Prostate gland (tissue), 2 donors: ENCODE measurements at regions not wholly inside any gene's neighbourhood (a gene's known extent, or its start where the extent isn't known, plus 50 kb on each side); places are given as distances from the start of the nearest gene placed in this dataset.
"Not testable (repeated sequence)": the region's sequence is repeated elsewhere in the genome, so short reads cannot be mapped to it uniquely, and the experiment has no call there.

Experiments
- DNase-seq: peaks from one replicate; pipeline ENCODE4 v3.0.0-alpha.2; 2019; ENCODE audit warnings: low spot score
- H3K27ac ChIP-seq, 2 donors: fragments of 200-600 bp; sonication (generic); 2 replicates each; pipeline ENCODE4 v1.5.1; 2017 to 2019
- H3K27me3 ChIP-seq: fragments of 200-600 bp; sonication (generic); replicated peaks from 2 replicates; pipeline ENCODE4 v1.5.1; 2019; ENCODE audit not compliant: insufficient read depth
- H3K36me3 ChIP-seq, 2 donors: fragments of 200-600 bp; sonication (generic); 1 replicate in 1 of 2; 2 replicates in 1 of 2; pipeline versions ENCODE4 v1.5.1 to v1.8.1; 2017 to 2019
- H3K4me1 ChIP-seq: fragments of 200-600 bp; sonication (generic); replicated peaks from 2 replicates; pipeline ENCODE4 v1.5.1; 2019
- H3K4me3 ChIP-seq, 2 donors: fragments of 200-600 bp; sonication (generic); 2 replicates each; pipeline ENCODE4 v1.5.1; 2017 to 2019
- H3K9me3 ChIP-seq: fragments of 200-600 bp; sonication (generic); 2 replicates; pipeline ENCODE4 v1.5.1; 2017
- POLR2A ChIP-seq: fragments of 450-650 bp; IDR thresholded peaks from one replicate; pipeline ENCODE4 v1.6.1; 2016; ENCODE audit warnings: antibody characterized with exemption, mild to moderate bottlenecking
- POLR2AphosphoS5 ChIP-seq: sonication (generic); formaldehyde crosslinking; IDR thresholded peaks from one replicate; pipeline ENCODE4 v1.6.1; 2017; ENCODE audit warnings: antibody characterized with exemption
- WGBS: methylation state at CpG from one replicate; pipeline ENCODE4 v1.1.5; 2018; 5-methylcytosine and 5-hydroxymethylcytosine counted together
- intact Hi-C: fragments of 100-400 bp; cut with DNase I; formaldehyde crosslinking; loops from one replicate; pipeline ENCODE4 v1.14.2; 2022
- TF ChIP-seq, protein P1 (sequence below), 4 experiments: fragments of 200-600 bp in 2 of 4; fragments of 450-650 bp in 2 of 4; sonication (generic) in 2 of 4; IDR thresholded peaks; 1 replicate in 3 of 4; 2 replicates in 1 of 4; pipeline ENCODE4 v1.5.1; 2016 to 2019; ENCODE audit warnings: antibody characterized with exemption in 4 of 4, mild to moderate bottlenecking in 2 of 4, moderate library complexity in 2 of 4

DNA sequence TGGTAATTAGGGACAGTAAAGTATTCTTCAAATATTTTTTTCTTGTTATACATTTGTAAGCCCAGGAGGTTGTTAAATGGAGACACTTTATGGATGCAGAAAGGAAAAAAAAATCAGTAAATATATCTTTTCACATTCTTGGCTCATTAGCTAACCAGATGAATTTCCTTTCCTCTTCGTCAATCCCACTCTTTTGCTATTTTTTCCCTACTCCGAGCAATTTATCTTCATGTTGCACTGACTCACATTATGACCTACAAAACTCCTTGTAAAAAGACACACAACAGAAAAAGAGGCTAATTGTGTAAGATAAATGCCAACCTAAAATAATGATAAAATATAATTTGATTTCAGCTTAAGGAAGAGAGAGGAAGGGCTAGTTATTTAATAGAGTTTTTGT lies 472.9 kb upstream of the ZNF337 start:
- no peaks in the 10 kb centered on the region for H3K27me3 ChIP-seq
- H3K27ac ChIP-seq, result no peak overlapping the region
- H3K4me3 ChIP-seq, result no peak overlapping the region
- H3K36me3 ChIP-seq, result no peaks in the 10 kb centered on the region
- TF ChIP-seq, protein P1, sequence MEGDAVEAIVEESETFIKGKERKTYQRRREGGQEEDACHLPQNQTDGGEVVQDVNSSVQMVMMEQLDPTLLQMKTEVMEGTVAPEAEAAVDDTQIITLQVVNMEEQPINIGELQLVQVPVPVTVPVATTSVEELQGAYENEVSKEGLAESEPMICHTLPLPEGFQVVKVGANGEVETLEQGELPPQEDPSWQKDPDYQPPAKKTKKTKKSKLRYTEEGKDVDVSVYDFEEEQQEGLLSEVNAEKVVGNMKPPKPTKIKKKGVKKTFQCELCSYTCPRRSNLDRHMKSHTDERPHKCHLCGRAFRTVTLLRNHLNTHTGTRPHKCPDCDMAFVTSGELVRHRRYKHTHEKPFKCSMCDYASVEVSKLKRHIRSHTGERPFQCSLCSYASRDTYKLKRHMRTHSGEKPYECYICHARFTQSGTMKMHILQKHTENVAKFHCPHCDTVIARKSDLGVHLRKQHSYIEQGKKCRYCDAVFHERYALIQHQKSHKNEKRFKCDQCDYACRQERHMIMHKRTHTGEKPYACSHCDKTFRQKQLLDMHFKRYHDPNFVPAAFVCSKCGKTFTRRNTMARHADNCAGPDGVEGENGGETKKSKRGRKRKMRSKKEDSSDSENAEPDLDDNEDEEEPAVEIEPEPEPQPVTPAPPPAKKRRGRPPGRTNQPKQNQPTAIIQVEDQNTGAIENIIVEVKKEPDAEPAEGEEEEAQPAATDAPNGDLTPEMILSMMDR (IDR thresholded peaks at IDR 0.05), result no peak
- TF ChIP-seq POLR2AphosphoS5, result no peak
- TF ChIP-seq POLR2A, result no peak
- whole genome bisulfite sequencing, result 63% methylated on average over 2 of the region's 2 CpGs
- no peaks in the 10 kb centered on the region for H3K9me3 ChIP-seq
- DNase-seq, result no peak
- H3K4me1 ChIP-seq, result no peaks in the 10 kb centered on the region
- intact Hi-C loops, result no loop called here

GRCh38 chr20:26167499-26167898 lies 470.8 kb upstream of the ZNF337 start:
- no peak overlapping the region for H3K4me3 ChIP-seq
- no peaks in the 10 kb centered on the region for H3K27me3 ChIP-seq
- TF ChIP-seq POLR2AphosphoS5 (no peak), POLR2A (no peak)
- TF ChIP-seq, protein P1 (IDR thresholded peaks at IDR 0.05), result no peak
- no peak overlapping the region for H3K27ac ChIP-seq
- DNase-seq, result no peak
- H3K9me3 ChIP-seq, result no peaks in the 10 kb centered on the region
- intact Hi-C loops, result no loop called here
- 49% methylated on average over 2 of the region's 2 CpGs for WGBS
- no peaks in the 10 kb centered on the region for H3K4me1 ChIP-seq
- H3K36me3 ChIP-seq, result no peaks in the 10 kb centered on the region

DNA sequence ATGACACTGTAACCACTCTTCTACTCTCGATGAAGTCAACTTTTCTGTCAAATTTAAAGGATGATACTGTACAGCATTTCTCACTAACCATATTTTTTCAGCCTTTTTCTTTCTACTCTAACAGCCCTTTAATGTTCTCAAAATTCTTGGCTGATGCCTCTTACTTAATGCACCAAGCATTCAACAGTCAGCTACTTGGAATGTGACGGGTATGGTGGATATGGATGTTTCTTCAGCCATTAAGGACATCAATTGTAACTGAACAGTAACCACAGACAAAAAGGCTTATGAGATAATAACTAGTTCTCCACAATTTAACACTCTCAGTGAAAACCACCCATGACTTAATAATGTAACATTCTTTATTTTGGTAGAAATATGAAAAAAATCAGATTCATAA lies 467.2 kb upstream of the ZNF337 start:
- 82% methylated on average over 2 of the region's 2 CpGs for WGBS
- no peak for DNase-seq
- TF ChIP-seq POLR2A, result no peak
- TF ChIP-seq, protein P1 (IDR thresholded peaks at IDR 0.05), result no peak
- TF ChIP-seq POLR2AphosphoS5, result no peak

GRCh38 chr20:26163151-26163550 lies 466.5 kb upstream of the ZNF337 start:
- H3K4me3 ChIP-seq, H3K4me1 ChIP-seq, DNase-seq, H3K27me3 ChIP-seq, intact Hi-C loops, H3K36me3 ChIP-seq, H3K9me3 ChIP-seq, H3K27ac ChIP-seq: not testable (repeated sequence)
- WGBS, result 93% methylated on average over 5 of the region's 5 CpGs

More for the DNA sequence above, 467.2 kb upstream of the ZNF337 start:
- Histone ChIP-seq H3K27me3 (no peaks in the 10 kb centered on the region), H3K36me3 (no peaks in the 10 kb centered on the region), H3K27ac (no peak overlapping the region), H3K4me1 (no peaks in the 10 kb centered on the region), H3K9me3 (no peaks in the 10 kb centered on the region), H3K4me3 (no peak overlapping the region)
- intact Hi-C loops, result no loop called here

DNA sequence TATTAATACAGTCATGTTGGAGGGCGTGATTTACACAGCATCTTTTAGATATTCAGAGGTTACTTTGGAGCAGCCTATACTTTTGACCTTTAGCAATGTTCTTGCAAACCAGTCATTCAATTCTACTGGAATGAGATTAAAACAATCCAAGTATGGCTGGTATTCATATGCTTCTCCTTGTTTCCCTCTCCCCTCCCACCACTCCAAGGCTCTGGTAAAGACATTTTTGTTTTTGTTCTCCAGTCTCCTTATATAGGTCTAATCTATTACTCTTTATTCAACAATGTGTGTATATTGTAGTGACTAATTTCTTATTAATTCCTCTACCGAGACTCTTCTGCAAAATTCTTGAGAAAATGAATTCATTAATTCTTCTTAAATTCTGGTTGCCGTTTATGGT lies 465.1 kb upstream of the ZNF337 start:
- H3K4me1 ChIP-seq, DNase-seq, intact Hi-C loops, H3K9me3 ChIP-seq, H3K27ac ChIP-seq, H3K4me3 ChIP-seq, H3K36me3 ChIP-seq, H3K27me3 ChIP-seq: not testable (repeated sequence)
- 88% methylated on average over 3 of the region's 3 CpGs for WGBS

DNA sequence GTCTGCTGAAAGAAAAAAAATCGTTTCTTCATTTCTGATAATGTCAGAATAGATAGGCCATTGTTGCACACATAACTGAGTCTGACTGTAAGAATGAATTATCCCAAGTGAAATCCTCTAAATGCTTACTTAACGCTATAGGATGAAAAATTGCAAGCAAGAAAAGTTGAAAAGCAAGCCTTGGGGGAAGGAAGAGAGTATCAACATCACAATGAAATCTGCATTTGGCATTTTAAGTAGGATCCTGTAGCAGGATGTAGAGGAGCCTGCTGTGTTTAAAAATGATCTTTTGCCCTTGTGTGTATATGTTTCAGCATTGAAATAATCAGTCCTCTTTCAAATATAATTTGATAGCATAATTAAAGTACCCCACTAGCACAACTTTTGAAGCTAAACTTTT lies 464.3 kb upstream of the ZNF337 start:
- H3K9me3 ChIP-seq, H3K36me3 ChIP-seq, H3K27me3 ChIP-seq, intact Hi-C loops, H3K4me3 ChIP-seq, H3K27ac ChIP-seq, H3K4me1 ChIP-seq, DNase-seq: not testable (repeated sequence)
- WGBS, result 19% methylated on average over 2 of the region's 2 CpGs

- no peak for TF ChIP-seq POLR2AphosphoS5
- no peak for TF ChIP-seq POLR2A
- 81% methylated on average over 3 of the region's 3 CpGs for WGBS
- H3K4me1 ChIP-seq, result no peaks in the 10 kb centered on the region
- H3K4me3 ChIP-seq, result no peak overlapping the region
- DNase-seq, result no peak
- H3K27me3 ChIP-seq, result no peaks in the 10 kb centered on the region
- H3K9me3 ChIP-seq, result no peaks in the 10 kb centered on the region
- H3K27ac ChIP-seq, result no peak overlapping the region
- no peaks in the 10 kb centered on the region for H3K36me3 ChIP-seq
- intact Hi-C loops, result no loop called here
Measured at GRCh38 chr20:26154224-26154623, 457.6 kb upstream of the ZNF337 start.
